Activated T-cell treated with anti-CD3 and anti-CD28 coated beads, Interleukin-2, amount 50 U/mL, for 24 hours (primary cell): ENCODE measurements at regions not wholly inside any gene's neighbourhood (a gene's known extent, or its start where the extent isn't known, plus 50 kb on each side); places are given as distances from the start of the nearest gene placed in this dataset.

Source experiments
- DNase-seq: peaks from one replicate; pipeline ENCODE4 v3.0.0-alpha.2; 2020
- H3K27ac Mint-ChIP-seq: 2 replicates; pipeline ENCODE4 v1.8.0; 2020; ENCODE audit warnings: mild to moderate bottlenecking, mixed read lengths
- H3K27me3 Mint-ChIP-seq: 2 replicates; pipeline ENCODE4 v1.8.0; 2020; ENCODE audit warnings: mixed read lengths
- H3K36me3 Mint-ChIP-seq: 2 replicates; pipeline ENCODE4 v1.8.0; 2020; ENCODE audit warnings: low read depth, mixed read lengths
- H3K4me1 Mint-ChIP-seq: 2 replicates; pipeline ENCODE4 v1.8.0; 2020; ENCODE audit warnings: low read depth, mixed read lengths
- H3K4me3 Mint-ChIP-seq: 2 replicates; pipeline ENCODE4 v1.8.0; 2020; ENCODE audit warnings: mild to moderate bottlenecking, moderate library complexity, mixed read lengths
- H3K9me3 Mint-ChIP-seq: 2 replicates; pipeline ENCODE4 v1.8.0; 2020; ENCODE audit warnings: mixed read lengths

DNA sequence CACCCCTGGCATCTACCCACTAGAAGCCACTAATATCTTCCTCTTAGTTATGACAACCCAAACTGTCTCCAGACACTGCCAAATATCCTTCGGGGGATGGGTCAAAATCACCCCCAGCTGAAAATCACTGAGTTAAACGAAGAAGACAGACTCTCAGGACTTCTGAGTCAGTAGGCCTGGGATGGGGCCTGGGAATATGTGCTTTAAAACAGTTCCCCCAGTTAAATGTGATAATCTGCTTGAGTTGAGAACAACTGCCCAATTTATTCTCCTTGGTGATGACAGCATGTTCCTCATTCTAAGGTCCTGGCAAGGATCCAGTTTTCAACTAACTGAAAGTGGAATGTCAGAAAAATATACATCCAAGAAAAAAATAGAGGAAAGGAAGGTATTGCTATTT lies 52.4 kb downstream of the CBLL2 start:
- Mint-ChIP-seq H3K4me3 (no peak overlapping the region), H3K4me1 (no peaks in the 10 kb centered on the region), H3K27ac (no peak overlapping the region), H3K9me3 (no peaks in the 10 kb centered on the region), H3K27me3 (peaks cover 53% of the 10 kb centered on the region), H3K36me3 (no peaks in the 10 kb centered on the region)
- DNase-seq, result no peak

DNA sequence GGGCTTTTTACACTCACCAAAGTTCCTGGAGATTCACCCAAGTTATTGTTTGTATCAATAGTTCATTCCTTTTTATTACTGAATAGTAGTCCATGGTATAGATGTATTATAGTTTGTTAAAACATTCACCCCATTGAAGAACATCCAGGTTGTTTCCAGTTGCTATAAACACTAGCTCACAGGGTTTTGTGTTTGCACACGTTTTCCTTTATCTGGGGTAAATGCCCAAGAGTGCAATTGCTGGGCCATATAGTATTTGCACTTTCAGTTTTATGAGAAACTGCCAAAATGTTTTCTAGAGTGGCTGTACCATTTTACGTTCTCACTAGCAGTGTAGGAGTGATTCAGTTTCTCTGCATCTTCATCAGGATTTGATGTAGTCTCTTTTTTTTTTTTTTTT lies 57.1 kb downstream of the CBLL2 start:
- Mint-ChIP-seq H3K27me3 (peaks cover 20% of the 10 kb centered on the region), H3K4me1 (no peaks in the 10 kb centered on the region), H3K4me3 (no peak overlapping the region), H3K9me3 (no peaks in the 10 kb centered on the region), H3K27ac (no peak overlapping the region), H3K36me3 (no peaks in the 10 kb centered on the region)
- no peak for DNase-seq

DNA sequence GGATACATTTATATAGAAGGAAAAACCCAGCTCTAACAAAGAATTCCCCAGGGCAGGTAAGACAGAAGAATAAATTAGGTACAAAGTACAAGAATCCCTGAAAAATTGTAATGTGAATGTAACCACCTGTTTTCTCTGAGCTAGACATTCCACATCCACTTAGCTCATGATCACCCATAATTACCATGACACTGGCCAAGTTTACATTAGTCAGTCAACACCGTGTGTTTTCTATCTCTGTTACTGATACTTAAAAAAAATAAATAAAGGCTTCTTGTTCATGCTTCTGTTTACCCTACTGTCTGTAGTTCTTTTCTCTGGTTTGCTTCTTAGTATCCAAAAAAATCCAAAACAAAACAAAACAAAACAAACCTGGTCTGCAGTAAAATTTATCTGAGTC lies 66.0 kb downstream of the CBLL2 start:
- H3K4me1 Mint-ChIP-seq, result no peaks in the 10 kb centered on the region
- H3K4me3 Mint-ChIP-seq, result no peak overlapping the region
- DNase-seq, result no peak
- H3K9me3 Mint-ChIP-seq, result peaks cover 2% of the 10 kb centered on the region
- H3K27me3 Mint-ChIP-seq, result peaks cover 20% of the 10 kb centered on the region
- no peaks in the 10 kb centered on the region for H3K36me3 Mint-ChIP-seq
- no peak overlapping the region for H3K27ac Mint-ChIP-seq

DNA sequence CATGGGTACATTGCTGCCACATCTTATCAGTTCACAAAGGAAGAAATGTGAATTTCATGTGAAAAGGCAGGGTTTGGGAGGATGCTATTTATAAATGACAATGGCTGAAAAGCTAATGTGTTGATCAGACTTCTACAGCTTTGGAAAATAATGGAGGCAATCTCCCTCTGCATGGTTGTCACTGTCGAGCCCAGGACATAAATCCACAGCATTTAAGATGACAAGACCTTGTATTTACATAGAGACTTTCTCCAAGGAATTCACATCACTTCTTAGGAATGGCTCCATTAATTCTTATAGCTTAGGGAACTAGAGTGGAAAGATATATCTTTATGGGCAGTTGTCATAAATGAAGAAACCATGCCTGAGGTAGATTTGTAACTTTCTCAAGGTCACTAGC lies 66.7 kb downstream of the CBLL2 start:
- no peak for DNase-seq
- Mint-ChIP-seq H3K9me3 (peaks cover 2% of the 10 kb centered on the region), H3K36me3 (no peaks in the 10 kb centered on the region), H3K4me3 (no peak overlapping the region), H3K27me3 (peaks cover 20% of the 10 kb centered on the region), H3K4me1 (no peaks in the 10 kb centered on the region), H3K27ac (no peak overlapping the region)

DNA sequence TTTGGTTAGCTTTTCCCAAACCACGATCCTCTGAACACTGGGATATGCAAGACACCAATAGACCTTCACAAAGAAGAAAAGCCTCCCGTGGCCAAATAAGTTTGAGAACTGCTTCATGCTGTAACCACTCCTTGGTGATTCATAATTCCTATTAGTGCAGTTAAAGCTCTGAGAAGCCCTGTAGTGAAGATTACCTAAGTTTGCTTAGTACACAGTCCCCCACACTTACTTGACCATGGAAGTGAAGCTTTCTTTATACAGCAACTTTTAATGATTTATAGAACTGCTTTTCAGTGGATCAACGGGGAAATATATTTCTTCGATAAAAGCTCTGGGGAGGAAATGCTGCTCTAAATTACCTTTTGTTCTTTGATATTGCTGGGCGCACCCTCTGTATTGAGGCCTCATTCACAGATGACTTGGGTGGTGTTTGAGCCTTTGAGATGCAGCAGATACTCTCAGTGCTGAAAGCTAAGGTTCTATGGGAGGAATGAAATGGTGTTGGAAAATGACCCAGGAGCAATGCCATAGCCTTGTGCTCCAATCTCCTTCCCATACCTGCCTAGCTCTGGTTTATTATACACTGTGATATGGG lies 67.4 kb downstream of the CBLL2 start:
- Mint-ChIP-seq H3K9me3 (no peaks in the 10 kb centered on the region), H3K4me3 (no peak overlapping the region), H3K27me3 (peaks cover 20% of the 10 kb centered on the region), H3K36me3 (no peaks in the 10 kb centered on the region), H3K27ac (no peak overlapping the region), H3K4me1 (no peaks in the 10 kb centered on the region)
- DNase-seq, result no peak

DNA sequence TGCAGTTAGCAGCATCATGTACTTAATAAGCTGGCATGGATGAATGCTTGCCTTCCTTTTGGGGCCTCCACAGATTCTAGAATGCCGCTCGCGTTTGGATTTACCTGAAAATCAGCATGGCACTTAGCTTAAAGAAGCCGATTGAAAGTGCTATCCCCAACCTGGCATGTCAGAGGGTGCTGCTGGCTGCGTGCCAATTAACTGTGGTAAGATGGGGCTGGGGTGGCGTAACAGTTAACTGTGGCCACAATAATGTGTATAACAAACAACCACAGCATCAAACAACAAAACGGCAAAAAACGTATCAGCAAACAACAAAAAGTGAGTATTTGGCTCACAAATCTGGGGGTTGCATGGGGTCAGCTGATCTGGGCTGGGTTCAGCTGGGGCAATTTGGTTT lies 70.5 kb downstream of the CBLL2 start:
- H3K27me3 Mint-ChIP-seq, result peaks cover 21% of the 10 kb centered on the region
- H3K4me1 Mint-ChIP-seq, result no peaks in the 10 kb centered on the region
- no peaks in the 10 kb centered on the region for H3K9me3 Mint-ChIP-seq
- H3K36me3 Mint-ChIP-seq, result no peaks in the 10 kb centered on the region
- H3K27ac Mint-ChIP-seq, result no peak overlapping the region
- no peak overlapping the region for H3K4me3 Mint-ChIP-seq
- no peak for DNase-seq

DNA sequence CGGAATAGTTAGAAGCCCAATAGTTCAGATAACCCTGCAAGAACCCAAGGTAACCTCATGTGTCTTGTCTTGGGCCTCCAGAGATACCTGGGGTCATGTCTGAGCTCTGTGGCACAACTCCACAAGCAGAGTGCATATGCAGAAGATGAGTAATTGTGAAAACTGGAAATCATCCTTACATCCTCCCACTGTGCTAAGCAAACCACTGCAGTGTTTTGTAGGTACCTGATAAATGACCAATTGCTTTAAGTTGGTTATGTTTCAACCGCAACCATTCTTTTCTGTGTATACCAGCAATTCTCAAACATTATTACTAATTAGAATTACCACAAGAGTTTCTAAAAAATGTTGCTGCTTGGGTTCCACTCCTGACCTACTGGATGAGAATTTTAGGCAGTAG lies 73.2 kb downstream of the CBLL2 start:
- Mint-ChIP-seq H3K27ac (no peak overlapping the region), H3K4me3 (no peak overlapping the region), H3K9me3 (no peaks in the 10 kb centered on the region), H3K36me3 (no peaks in the 10 kb centered on the region), H3K27me3 (peaks cover 21% of the 10 kb centered on the region), H3K4me1 (no peaks in the 10 kb centered on the region)
- DNase-seq, result no peak

DNA sequence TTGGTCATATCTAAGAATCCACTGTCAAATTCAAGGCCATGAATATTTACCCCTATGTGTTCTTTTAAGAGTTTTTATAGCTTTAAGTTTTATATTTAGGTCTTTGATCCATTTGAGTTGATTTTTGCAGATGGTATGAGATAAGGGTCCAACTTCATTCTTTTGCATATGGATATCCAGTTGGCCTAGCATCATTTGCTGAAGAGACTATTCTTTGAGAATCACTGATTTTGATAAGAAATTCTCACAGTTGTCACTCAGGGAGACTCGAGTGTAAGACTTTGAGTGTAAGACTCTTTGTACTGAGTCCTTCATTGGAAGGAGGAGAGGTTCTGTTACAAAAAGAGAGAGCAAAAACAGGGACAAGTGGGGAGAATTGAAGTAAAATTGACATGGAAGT lies 74.8 kb downstream of the CBLL2 start:
- Mint-ChIP-seq H3K9me3 (no peaks in the 10 kb centered on the region), H3K36me3 (no peaks in the 10 kb centered on the region), H3K4me3 (no peak overlapping the region), H3K4me1 (no peaks in the 10 kb centered on the region), H3K27me3 (peaks cover 28% of the 10 kb centered on the region), H3K27ac (no peak overlapping the region)
- DNase-seq, result no peak

DNA sequence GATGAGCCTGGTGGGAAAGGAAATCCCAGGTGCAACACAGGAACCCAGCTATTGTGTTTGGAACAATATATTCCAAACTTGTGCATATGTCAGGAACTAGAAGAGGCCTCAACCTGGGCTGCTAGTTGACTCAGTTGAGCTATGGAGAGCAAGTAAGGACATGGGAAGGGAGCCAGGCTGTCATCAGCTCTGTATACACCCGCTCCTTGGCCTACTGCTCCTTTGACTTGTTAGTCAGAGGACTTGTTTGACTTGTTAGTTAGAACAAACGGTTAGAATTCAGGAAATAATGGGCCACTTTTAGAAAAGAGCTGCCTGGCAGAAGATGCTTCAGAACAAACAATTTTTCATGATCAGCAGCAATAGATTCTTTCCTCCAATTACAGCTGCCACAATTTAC lies 76.4 kb downstream of the CBLL2 start:
- Mint-ChIP-seq H3K9me3 (no peaks in the 10 kb centered on the region), H3K27me3 (peaks cover 29% of the 10 kb centered on the region)

DNA sequence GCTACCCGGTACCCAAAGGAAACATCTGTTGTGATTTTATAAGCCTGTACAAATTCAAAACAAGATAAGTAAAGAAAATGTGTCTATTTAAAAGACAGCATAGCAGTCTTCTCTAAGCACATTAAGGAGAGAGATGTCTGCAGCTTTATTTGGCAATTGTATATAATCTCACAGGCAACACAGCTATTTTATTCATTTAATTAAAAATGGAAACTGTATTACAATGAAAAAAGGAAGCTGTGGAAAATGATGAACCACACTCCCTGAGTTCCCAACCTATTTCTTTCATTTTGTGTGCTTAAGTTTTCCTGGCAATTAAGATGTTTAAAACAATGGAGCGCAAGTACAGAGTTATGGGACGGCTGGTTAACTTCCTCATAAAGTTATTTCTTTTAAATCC lies 78.4 kb downstream of the CBLL2 start:
- H3K27me3 Mint-ChIP-seq, result peaks cover 34% of the 10 kb centered on the region
- H3K9me3 Mint-ChIP-seq, result no peaks in the 10 kb centered on the region
- H3K27ac Mint-ChIP-seq, result no peak overlapping the region
- no peak overlapping the region for H3K4me3 Mint-ChIP-seq
- H3K36me3 Mint-ChIP-seq, result no peaks in the 10 kb centered on the region
- DNase-seq, result no peak
- no peaks in the 10 kb centered on the region for H3K4me1 Mint-ChIP-seq

More for the DNA sequence above, 76.4 kb downstream of the CBLL2 start:
- Mint-ChIP-seq H3K27ac (no peak overlapping the region), H3K36me3 (no peaks in the 10 kb centered on the region), H3K4me3 (no peak overlapping the region), H3K4me1 (no peaks in the 10 kb centered on the region)
- DNase-seq, result no peak

DNA sequence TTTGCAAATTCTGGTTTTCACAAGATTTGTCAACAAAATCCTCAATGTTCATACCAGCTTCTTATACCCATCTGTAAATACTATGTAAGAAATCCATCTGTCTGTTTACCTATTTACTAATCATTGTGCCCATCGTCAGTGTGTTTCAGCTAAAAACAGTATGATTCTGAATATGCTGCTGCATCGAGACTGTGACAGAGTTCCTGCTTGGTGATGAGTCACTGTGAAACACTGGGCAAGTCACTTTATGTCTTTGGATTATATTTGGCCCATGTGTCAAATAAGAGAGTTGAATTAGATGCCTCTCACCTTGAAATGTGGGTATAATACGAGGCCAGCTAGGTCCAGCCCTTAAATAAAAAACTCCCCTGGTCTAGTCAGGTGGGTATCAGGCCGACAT lies 79.3 kb downstream of the CBLL2 start:
- no peak overlapping the region for H3K4me3 Mint-ChIP-seq
- H3K4me1 Mint-ChIP-seq, result no peaks in the 10 kb centered on the region
- no peak for DNase-seq
- peaks cover 27% of the 10 kb centered on the region for H3K27me3 Mint-ChIP-seq
- no peaks in the 10 kb centered on the region for H3K9me3 Mint-ChIP-seq
- no peak overlapping the region for H3K27ac Mint-ChIP-seq
- no peaks in the 10 kb centered on the region for H3K36me3 Mint-ChIP-seq

DNA sequence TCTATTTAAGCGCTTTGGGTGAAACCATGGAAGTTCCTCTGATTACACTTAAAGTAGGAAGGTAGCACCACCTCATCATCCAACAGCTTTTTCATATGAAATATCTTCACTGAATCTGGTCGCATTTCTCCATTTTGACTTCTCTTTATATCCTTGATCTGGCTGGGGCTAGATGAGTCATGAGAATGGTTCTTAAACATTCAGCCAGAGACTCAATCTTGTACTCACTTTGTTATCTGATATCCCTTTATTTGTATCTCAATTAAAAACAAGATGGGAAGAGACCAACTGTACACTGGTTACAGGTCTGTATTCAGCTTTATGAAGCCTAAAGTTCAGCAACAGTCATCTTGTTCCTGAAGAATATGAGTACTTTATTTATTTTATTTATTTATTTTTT lies 84.9 kb downstream of the CBLL2 start:
- peaks cover 15% of the 10 kb centered on the region for H3K27me3 Mint-ChIP-seq
- no peak overlapping the region for H3K27ac Mint-ChIP-seq
- H3K4me1 Mint-ChIP-seq, result no peaks in the 10 kb centered on the region
- no peaks in the 10 kb centered on the region for H3K9me3 Mint-ChIP-seq
- H3K4me3 Mint-ChIP-seq, result no peak overlapping the region
- H3K36me3 Mint-ChIP-seq, result no peaks in the 10 kb centered on the region
- no peak for DNase-seq

DNA sequence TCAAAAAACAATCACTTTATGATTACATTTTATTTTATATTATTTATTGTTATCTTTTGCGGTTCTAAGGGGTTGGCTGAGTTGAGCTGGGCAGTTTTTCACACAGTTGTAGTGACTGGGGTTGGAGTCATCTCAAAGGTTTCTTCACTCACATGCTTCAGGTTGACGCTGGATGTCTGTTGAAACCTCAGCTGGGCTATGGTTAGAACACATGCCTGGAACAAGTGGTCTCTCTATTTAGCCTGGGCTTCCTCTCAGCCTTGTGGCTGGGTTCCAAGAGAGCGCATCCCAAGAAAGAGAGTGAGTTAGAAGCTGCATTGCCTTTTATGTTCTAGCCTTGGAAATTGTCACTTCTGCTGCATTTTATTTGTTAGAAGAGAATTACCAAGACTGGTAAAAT lies 87.4 kb downstream of the CBLL2 start:
- peaks cover 19% of the 10 kb centered on the region for H3K27me3 Mint-ChIP-seq
- no peak for DNase-seq
- no peak overlapping the region for H3K4me3 Mint-ChIP-seq
- H3K36me3 Mint-ChIP-seq, result no peaks in the 10 kb centered on the region
- no peaks in the 10 kb centered on the region for H3K4me1 Mint-ChIP-seq
- no peak overlapping the region for H3K27ac Mint-ChIP-seq
- H3K9me3 Mint-ChIP-seq, result no peaks in the 10 kb centered on the region

DNA sequence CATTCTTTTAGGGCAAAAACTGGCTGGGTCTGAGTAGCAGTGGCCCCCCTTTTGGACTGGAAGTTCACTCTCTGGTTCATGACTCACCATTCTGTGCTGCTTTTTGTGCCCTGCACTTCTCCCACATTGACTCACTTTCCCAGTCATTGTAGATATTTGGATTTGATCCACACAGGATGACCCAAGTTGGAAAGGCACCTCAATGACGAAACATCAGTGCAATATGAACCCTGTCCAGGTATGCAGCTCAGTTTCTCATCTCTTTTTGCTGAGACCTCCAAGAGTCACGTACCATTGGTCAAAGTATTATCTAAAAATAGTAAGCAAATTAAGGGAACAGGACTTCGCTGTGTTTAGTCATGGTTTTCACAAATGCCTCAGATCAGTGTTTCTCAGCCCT lies 92.7 kb downstream of the CBLL2 start:
- Mint-ChIP-seq H3K36me3 (no peaks in the 10 kb centered on the region), H3K4me3 (no peak overlapping the region), H3K27me3 (peaks cover 28% of the 10 kb centered on the region), H3K4me1 (no peaks in the 10 kb centered on the region), H3K9me3 (no peaks in the 10 kb centered on the region), H3K27ac (no peak overlapping the region)
- DNase-seq, result no peak

DNA sequence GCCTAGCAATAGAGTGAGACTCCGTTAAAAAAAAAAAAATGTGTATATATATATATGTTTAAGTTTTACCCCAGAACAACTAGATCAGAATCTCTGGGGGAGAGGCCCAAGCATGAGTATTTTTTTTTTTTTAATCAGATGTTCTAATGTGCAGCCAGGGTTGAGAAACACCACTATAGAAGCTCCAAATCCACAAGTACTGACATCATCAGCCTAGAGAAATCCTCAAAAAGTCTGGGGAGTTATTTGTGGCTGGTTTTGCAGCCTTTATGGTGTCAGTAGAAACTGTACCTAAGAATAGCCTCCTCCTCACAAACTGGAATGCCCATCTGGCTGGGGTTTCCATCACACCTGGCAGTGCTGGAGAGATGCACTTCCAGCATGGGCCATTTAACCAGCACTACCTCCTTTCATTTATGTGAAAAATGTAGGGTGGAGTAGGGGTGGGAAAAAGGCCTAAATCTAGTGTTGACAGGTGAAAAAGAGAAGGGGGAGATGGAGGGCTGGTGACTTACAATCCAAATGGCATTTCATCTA lies 93.5 kb downstream of the CBLL2 start:
- Mint-ChIP-seq H3K4me1 (no peaks in the 10 kb centered on the region), H3K36me3 (no peaks in the 10 kb centered on the region), H3K9me3 (no peaks in the 10 kb centered on the region), H3K27ac (no peak overlapping the region), H3K27me3 (peaks cover 32% of the 10 kb centered on the region), H3K4me3 (no peak overlapping the region)
- DNase-seq, result no peak

DNA sequence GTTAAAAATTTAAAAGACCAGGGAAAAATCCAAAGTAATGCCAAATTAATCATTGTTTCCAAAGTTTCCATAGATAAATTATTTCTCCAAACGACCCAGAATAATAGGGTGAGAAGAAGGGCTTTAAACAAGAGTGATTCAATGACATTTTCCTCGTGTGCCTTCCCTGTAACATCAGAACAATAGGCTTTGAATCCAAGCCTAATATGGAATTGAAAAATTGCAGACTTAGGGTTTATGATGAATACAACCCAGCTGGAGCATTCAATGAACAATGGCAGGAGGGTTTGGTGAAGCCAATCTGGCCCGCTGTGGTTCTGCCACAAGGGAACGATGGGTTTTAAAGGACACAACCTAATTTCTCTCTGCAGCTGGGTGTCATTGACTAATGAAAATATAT lies 94.2 kb downstream of the CBLL2 start:
- Mint-ChIP-seq H3K9me3 (no peaks in the 10 kb centered on the region), H3K4me1 (no peaks in the 10 kb centered on the region), H3K4me3 (no peak overlapping the region), H3K36me3 (no peaks in the 10 kb centered on the region), H3K27me3 (peaks cover 33% of the 10 kb centered on the region), H3K27ac (no peak overlapping the region)
- DNase-seq, result no peak
